Stimulated activated CD8-positive, alpha-beta memory T cell treated with anti-CD3 and anti-CD28 coated beads, Interleukin-7, amount 100 ng/mL, for 24 hours (primary cell): ENCODE measurements at regions not wholly inside any gene's neighbourhood (a gene's known extent, or its start where the extent isn't known, plus 50 kb on each side); places are given as distances from the start of the nearest gene placed in this dataset.
"Not testable (repeated sequence)": the region's sequence is repeated elsewhere in the genome, so short reads cannot be mapped to it uniquely, and the experiment has no call there.

ENCODE experiments used
- DNase-seq: peaks from one replicate; pipeline ENCODE4 v3.0.0-alpha.2; 2020; ENCODE audit warnings: low read depth

DNA sequence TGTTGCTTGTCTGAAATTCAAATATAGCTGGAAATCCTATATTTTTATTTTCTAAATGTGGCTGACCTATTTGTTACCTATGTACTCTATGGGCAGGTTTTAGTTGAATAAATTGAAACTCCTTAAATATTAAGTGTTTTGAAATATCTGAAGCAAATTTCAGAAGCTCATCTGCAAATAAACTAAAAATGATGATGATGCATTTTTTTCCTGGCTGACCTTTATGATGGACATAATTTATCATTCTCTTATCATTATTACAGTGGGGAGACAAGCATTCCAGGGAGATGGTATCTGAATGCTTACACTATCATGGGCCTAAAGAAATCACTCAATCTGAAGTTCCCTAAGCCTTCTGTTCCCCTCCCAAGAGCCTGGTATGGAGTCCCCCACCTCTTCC is 1225.2 kb downstream of the AACS start:
- no peak for DNase-seq

DNA sequence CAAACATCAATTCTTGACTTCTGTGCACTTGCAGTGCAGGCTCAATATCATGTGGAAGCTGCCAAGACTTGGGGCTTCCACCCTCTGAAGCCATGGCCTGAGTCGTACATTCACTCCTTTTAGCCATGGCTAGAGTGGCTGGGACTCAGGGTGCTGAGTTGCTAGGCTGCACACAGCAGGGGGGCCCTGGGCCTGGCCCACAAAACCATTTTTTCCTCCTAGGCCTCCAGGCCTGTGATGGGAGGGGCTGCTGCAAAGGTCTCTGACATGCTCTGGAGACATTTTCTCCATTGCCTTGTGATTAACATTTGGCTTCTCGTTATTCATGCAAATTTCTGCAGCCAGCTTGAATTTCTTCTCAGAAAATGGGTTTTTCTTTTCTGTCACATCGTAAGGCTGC is 1226.8 kb downstream of the AACS start:
- not testable (repeated sequence) for DNase-seq

DNA sequence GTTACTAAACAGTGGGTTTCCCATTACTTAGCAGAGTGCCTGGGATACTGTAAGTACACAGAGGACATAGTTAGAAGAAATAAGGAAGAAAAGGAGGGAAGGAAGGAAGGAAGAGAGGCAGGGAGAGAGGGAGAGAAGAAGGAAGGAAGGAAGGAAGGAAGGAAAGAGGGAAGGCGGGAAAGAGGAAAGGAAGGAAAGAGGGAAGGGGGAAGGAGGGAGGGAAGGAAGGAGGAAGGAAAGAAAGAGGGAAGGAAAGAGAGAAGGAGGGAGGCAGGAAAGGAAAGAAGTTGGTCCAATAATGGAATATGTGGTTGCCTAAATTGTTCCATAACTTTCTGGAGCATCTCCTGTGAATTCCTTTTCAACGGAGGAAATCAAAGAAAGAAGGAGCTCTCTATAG is 1230.4 kb downstream of the AACS start:
- no peak for DNase-seq

DNA sequence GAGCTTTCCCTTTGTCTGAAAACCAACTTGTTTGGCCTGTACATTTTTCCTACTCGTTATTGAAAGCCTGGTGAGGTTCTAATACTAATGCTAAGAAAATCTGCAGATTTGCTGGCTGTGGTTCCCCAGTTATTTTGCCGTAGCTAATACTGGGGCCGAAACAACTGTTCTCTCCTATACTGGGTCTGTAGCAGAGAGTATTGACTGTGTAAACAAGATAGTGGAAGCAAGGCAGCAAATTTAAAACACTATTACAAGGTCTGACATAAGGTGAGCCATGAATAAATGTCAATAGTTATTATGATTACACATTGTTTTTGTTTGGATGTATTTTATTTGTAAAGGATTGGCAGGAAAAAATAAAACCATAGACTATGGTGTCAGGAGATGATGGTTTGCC is 1244.0 kb downstream of the AACS start:
- DNase-seq: no peak

DNA sequence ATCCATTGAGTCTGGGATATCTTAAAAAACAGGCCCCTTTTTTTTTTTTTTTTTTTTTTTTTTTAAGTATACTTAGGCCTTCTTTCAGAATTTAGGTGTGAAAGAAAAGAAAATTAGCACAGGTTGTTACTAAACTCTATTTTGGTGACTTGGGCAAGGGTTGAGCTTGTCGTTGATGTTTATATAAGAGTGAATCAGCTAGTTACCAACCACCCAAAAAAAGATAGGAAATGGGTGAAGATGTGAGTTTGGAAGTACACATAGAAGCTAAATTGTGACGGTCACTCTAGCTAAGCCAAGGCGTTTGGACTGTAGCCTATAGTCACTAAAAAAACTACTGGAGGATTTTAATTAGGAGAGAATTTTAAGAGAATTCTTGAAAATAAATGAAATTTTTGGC is 1247.2 kb downstream of the AACS start:
- no peak for DNase-seq

DNA sequence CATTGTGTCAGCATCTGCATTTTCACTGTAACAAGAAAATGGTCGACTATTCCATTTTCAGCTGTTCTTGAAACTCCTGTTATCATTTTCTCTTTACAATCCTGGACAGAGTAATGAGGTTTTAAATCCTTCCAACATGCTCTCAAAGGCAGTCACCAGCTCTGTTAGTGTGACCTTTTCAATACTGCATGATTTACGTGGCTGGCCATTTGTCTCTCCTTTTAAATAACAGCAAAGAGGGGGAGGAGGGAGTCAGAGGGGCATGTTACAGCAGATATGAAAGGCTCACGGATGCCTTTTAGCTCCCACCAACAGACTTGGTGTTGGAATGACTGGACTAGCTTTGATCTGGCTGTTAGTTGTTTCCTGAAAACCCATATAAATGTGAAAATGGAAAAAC is 1251.2 kb downstream of the AACS start:
- DNase-seq: no peak

DNA sequence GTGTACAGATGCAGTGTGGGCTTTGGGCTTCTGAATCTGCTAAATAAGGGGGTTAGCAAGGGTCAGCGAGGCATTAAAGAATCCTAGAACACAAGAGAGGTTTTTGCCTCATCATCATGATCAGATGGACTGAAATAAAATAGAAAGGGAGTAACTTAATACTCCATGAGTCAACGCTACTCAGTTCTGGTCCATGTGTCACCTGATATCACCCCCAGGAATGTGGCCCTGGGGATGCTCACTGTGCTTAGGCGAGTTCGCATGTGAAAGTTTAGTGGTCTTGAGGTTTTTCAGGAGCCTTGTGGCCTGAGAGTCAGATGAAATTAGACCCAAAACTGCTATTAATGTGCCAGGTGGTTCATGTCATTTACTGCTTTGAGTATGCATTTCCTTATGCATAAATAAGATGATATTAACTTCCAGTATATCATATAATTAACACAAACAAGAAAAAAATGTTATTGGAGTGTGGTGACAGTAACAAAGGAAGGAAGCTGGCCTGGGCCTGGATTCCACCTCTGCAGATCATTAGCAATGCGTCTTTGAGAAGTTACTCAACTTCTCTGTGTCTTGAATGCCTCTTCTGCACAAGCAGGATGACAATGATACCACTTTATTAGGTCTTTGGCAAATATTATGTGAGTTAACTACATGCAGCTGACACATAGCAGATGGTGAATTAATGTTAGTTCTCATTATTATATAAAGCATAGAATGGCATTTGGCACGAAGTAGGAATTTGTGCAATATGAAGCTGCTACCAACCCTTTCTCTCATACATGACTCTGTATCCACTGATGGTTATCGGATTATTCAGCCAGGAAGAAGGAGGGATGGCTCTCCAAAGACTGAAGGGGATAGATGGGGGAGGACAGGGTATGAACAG is 1272.6 kb downstream of the AACS start:
- DNase-seq: no peak

DNA sequence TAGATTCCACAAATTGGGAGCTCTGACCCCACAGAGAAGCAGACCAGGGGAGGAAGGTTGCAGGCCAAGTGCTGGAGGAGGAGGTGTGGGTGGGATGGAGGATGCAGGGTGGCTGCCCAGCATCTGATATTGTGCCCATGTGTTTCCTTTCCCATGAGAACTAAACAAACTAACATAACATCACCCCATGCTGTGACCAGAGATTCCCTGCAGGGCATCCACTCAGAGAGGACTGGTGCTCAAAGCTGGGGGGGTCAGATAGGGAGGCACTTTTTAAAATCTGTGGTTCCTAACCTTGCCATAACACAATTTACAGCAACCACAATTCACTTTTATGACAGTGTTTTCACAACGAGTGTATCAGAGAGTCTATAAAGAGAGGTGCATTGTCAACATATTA is 1277.6 kb downstream of the AACS start:
- DNase-seq: no peak

DNA sequence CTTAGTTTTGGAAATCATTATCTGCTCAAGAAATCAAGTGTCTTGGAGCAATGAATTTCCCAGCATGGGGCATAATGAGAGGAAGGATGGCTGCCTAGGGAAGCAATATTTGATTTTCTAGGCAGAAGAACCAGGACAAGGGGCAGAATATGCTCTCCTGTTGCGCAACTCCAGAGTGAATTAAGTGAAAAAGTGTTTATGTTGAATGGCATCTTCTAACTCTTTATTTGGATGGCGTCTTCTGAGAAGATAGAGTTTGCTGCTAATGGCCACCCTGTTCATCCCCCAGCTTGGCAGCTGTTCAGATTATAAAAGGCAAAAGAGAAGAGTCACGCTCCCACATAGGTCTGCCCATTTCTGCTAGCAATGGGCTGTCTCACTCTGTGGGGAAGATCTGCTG is 1278.1 kb downstream of the AACS start:
- DNase-seq: no peak

DNA sequence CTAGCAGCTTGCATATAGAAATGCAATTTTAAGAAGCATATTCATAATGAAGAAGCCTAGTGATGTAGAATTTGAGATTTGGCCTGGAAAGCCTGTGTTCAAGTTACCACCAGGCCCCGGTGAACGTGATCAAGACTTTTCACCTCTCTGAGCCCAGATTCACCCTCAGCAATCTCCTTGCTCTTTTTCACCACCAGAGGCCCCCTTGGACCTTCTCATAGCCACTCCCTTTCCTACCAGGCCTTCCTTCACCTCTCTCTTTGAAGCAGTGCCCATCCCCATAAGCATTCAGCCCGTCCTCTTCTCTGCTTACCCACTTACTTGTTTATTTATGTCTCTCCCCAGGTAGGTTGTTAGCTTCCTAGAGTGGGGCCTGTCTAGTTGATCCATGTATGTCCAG is 1280.9 kb downstream of the AACS start:
- DNase-seq: no peak

DNA sequence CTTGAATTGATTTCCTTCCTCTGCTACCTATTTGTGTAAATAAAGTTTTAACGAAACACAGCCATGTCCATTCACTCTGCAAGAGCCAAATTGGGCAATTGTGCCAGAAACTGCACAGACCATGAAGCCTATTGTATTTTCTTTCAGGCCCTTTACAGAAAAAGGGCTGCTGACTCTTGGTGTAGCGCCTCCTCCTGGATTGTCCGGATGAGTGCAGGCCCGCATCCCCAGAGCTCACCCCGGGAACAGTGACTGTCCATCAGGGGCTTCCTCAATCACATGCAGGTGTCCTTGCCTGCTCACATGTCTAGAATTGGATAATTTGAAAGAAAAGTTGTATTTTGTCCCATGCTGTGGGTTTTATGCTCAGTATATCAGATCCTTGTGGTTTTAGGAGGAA is 1282.2 kb downstream of the AACS start:
- no peak for DNase-seq

DNA sequence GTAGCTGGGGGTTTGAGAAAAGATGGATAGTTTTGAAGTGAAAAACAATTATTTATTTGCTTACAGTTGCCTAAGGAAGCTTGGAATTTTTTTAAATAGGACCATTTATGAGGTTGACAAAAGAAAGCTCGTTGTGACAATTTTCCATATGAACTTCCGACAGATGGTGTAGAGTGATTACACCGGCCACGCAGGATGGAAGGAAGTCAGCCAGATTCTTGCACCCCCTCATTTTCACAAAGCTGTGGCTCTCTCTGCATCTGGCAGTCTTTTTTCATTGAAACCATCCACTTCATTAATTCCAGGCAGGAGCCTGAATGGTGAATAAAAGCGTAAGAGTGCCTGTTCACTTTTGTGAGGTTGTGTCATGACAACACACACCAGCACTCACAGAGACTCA is 1284.1 kb downstream of the AACS start:
- DNase-seq: no peak

DNA sequence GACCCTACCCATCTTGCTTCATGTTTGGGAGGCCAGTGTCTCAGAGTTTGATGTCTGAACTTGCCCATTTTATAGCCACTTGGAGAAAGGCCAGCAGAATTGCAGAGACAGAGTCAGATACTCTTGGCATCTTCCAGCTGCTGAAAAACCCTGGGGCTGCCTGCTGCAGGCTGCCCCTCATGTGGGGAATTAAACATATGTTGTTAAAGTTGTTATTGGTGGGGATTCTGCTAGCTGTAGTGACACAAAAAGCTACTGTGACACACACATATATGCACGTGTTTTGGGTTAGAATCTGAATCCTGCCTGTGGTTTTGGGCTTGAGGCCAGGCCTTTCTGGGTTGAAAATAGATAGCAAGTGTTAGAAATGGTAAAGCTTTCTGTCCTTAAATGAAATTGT is 1288.4 kb downstream of the AACS start:
- DNase-seq: no peak

DNA sequence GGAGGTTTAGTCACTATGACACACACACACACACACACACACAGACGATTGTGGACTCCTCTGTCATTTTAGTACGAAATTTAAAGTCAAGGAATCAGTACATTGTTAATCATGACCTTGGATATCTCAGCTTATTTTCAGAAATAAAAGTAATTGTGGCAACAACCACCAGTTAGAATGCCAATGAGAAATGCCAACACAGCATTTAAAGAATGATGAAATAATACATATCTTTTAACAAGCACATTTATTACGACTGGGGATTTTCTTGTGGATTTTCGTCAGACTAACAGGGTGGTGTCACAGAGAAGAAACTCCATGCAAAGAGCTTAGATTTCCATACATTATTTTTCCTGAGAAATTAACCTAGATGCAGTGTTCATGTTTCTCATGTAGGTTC is 1289.4 kb downstream of the AACS start:
- DNase-seq: no peak

DNA sequence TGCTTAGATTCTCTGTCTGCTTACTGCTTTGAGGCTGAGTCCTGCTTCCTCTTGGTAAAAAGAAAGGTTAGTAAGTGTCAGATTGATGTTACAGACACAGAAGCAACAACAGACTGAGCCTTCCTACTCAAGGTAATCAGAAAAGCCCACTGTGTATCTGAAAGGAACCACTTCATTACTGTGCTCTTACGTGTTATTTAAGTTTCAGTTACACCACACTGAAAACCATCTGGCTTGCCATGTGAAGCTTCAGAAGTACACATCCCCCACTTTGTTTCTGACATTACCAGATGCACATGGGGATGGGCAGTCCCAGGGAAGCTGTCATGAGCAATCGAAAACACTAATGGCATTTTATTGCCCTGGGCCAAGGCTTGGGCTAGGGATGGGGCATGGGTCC is 1290.1 kb downstream of the AACS start:
- no peak for DNase-seq

DNA sequence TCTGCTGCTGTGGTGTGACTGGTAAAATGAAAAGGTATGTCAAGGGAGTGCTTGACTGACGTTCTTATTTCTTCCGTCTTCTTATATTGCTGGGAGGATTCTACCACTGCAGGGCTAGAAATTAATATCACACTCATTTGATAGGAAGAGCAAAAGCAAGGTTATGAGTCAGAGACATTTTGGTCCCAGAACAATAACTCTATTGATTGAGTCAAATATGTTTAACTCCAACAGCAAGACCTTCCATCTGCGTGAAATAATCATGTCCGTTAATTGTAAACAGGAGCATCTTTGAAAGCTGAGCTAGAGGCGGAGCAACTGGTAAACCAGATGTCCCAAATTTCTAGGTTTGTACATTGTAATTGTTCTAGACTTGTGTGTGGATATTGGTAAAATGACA is 1293.6 kb downstream of the AACS start:
- DNase-seq: no peak

DNA sequence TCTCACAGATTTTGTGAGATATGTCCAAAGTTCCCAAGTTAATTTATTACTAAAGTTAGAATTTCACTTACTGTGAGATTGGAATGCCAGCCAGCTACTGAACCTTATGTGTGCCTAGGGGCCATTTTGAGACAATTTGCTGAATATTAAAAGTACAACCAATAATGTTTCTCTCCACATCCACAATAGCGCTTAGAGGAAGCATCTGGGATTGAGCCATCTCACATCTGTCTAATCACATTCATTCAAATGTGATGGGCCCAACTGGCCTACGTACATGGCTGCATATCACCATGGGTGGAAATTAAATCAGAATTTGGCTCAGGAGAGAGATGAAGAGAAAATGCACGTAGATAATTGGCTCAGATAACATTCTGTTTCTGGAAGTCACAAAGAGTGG is 1294.0 kb downstream of the AACS start:
- no peak for DNase-seq

DNA sequence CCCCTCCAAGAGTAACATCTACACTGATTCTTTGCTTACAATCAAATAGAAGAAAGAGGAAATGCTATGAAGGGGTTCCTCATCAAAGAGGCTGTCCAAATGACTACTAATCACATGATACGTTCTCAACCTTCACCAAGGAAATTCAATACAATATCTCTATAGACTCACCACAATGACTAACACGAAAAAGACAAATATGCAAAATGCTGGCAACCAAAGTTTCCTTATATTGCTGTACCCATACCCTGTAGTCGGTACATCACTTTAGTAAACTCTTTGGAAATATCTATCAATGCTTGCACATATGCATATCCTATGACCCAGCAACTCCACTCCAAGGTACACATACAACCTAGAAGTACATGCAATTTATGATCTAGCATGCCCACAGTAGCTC is 1296.6 kb downstream of the AACS start:
- no peak for DNase-seq

DNA sequence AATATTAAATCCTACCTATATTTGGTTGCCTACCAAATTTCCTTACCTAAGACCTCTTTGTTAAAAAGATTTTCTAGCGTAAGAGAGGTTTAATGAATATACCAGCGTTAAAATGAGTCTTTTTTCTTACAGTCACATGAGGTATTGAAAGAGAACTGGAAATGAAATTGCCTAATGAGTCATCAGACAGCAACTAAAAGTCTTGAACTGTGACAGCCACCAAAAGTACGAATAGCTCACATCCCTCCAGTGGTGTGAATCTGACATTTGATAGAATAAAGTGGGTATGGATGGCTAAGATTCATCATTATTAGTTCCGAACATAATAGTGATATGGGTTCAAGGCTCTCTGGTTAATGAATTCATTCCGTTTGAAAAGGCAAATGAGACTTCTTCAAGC is 1297.3 kb downstream of the AACS start:
- DNase-seq: no peak

DNA sequence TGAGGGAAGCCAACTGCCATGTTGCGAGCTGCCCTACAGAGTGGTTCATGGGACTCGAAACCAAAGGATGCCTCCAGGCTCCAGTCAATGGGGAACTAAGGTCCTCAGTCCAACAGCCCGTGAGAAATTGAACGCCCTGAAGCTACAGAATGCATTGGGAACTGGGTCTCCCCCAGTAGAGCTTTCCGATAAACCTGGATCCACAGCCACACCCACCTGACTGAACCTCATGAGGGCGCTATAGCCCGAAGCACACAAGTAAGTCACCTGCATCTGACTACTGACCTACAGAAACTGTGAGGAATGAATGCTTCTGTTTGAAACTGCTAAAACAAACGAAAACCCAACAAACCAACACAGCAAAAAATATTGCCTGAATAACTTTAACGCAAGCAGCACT is 1297.7 kb downstream of the AACS start:
- no peak for DNase-seq

DNA sequence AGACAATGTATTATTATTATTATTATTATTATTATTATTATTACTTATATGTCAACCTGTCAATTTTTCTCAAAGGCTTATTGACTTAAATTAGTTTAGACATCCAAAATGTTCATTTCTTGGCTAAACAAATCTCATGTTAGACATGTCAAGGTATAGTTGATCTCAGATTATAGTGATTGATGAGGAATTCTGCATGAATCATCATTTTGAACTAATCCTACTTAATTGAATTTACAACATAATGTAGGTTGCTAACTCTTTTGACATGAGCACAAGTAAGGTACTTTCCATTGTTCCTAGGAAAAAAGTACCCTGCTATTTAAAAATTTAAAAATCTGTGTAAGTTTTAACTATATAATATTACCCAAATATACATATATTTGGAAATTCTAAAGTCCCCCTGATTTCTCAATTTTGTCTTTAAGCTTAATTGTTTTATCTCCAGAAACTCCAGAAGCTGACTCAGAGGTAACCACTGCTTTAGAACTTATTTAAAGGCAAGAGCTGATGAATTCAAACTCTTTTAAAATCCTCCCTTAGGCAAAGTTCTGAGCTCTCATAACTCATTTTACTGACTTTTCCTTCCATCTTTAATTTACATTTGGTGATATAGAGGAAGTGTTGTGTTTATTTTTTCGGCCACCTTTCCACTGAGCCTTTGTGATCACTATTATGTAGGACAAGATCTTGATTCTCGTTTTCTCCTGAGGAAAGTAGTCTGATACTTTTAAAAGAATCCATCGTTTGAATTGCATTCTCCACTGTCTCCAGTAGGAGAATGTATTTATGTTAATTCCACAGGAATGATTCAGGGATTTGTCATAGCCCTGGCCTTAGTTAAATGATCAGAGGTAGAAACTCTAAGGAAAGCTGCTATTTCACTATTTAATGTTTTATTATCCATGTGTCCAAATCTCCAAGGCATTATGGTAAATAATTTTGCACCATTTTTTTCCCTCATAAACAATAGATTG is 1304.5 kb downstream of the AACS start:
- no peak for DNase-seq

DNA sequence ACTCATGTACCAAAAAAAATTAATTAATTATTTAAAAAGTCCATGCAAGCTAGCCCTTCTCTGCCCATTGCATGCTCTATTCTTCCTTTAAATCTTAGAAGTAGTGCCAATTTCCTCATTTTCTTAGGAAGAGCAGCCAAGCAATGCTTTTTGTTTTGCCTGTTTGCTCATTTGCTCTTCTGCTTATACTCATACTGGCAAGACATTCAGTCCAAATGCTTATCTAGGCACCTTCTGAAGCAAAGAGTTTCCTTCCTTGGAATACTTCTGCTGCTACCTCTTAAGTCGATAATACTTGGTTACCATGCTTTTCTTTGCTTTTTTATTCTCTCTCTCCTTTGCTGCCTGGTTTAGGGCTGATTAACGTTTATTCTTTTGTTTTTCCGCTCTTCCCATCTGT is 1318.3 kb downstream of the AACS start:
- no peak for DNase-seq

DNA sequence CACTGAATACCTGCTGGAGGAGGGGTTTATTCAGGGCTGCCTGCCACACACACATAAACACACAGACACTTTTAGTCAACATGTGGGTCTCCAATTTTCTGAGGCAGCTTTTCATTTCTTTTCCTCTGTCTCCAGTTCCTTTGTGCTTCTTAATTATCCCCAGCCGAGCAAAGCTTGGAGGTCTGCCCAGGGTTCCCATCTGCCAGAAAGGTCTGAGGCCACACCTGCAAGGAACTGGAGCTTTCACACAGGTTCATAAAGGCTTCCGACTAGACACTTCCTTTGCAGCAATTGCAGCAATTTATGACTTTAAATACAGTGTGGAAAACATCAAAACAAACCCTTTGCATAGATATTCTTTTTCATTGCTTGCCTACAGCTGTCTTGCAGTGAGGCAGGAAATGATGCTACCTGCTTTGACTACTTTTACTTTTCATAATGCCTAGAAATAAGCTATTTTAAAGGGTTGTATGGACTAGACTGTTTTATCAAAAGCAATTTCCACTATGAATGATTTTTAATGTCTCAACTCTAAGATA is 1318.9 kb downstream of the AACS start:
- DNase-seq: no peak
